Smooth muscle cell (in vitro differentiated cells): ENCODE measurements at regions not wholly inside any gene's neighbourhood (a gene's known extent, or its start where the extent isn't known, plus 50 kb on each side); places are given as distances from the start of the nearest gene placed in this dataset.

Source experiments
- DNase-seq: peaks from one replicate; lab custom pipeline; 2025; ENCODE audit not compliant: unreplicated experiment; lab: John Stamatoyannopoulos, UW
- H2AFZ ChIP-seq: fragments of 200-600 bp; sonication (generic); 2 replicates; pipeline ENCODE4 v1.6.0; 2016; ENCODE audit warnings: antibody characterized with exemption, low read depth, mild to moderate bottlenecking
- H3F3A ChIP-seq: fragments of 200-600 bp; sonication (generic); 2 replicates; pipeline ENCODE4 v1.6.0; 2017; ENCODE audit warnings: antibody characterized with exemption, low read depth
- H3K27ac ChIP-seq: fragments of 200-600 bp; sonication (generic); 2 replicates; pipeline ENCODE4 v1.5.1; 2016; ENCODE audit warnings: low read depth, mild to moderate bottlenecking
- H3K27me3 ChIP-seq: fragments of 200-600 bp; sonication (generic); 2 replicates; pipeline ENCODE4 v1.6.1; 2016; ENCODE audit warnings: low read depth, mild to moderate bottlenecking
- H3K36me3 ChIP-seq: fragments of 200-600 bp; sonication (generic); 2 replicates; pipeline ENCODE4 v1.5.1; 2016; ENCODE audit warnings: low read depth
- H3K4me1 ChIP-seq: fragments of 200-600 bp; sonication (generic); 2 replicates; pipeline ENCODE4 v1.5.1; 2016; ENCODE audit warnings: low read depth
- H3K4me2 ChIP-seq: fragments of 200-600 bp; sonication (generic); 2 replicates; pipeline ENCODE4 v1.6.0; 2016; ENCODE audit warnings: mild to moderate bottlenecking
- H3K4me3 ChIP-seq: fragments of 200-600 bp; sonication (generic); 2 replicates; pipeline ENCODE4 v1.5.1; 2016; ENCODE audit warnings: mild to moderate bottlenecking
- H3K79me2 ChIP-seq: fragments of 200-600 bp; sonication (generic); 2 replicates; pipeline ENCODE4 v1.6.0; 2016; ENCODE audit warnings: low read depth, mild to moderate bottlenecking
- H3K9ac ChIP-seq: fragments of 200-600 bp; sonication (generic); 2 replicates; pipeline ENCODE4 v1.6.0; 2016; ENCODE audit warnings: low read depth
- H3K9me3 ChIP-seq: fragments of 200-600 bp; sonication (generic); replicated peaks from 2 replicates; pipeline ENCODE4 v1.5.1; 2016; ENCODE audit warnings: low read depth
- H4K20me1 ChIP-seq: fragments of 200-600 bp; sonication (generic); 2 replicates; pipeline ENCODE4 v1.6.0; 2016; ENCODE audit warnings: low read depth
- CTCF ChIP-seq: fragments of 200-600 bp; sonication (generic); IDR thresholded peaks from 2 replicates; pipeline ENCODE4 v1.5.1; 2017; ENCODE audit warnings: borderline replicate concordance, mild to moderate bottlenecking, antibody characterized with exemption; ENCODE audit not compliant: insufficient read depth, poor library complexity, severe bottlenecking
- WGBS: methylation state at CpG from one replicate; pipeline ENCODE4 v1.1.7; 2016; ENCODE audit warnings: low lambda C conversion rate; 5-methylcytosine and 5-hydroxymethylcytosine counted together

GRCh38 chr7:95180-95862, 97.0 kb upstream of the FAM20C start:
- Histone ChIP-seq H3K27ac (no peak overlapping the region), H3K36me3 (no peaks in the 10 kb centered on the region), H3F3A (no peaks in the 10 kb centered on the region), H3K4me3 (no peak overlapping the region), H3K4me2 (no peak overlapping the region), H2AFZ (no peak overlapping the region), H4K20me1 (no peaks in the 10 kb centered on the region), H3K27me3 (no peaks in the 10 kb centered on the region), H3K9ac (no peak overlapping the region), H3K9me3 (no peaks in the 10 kb centered on the region), H3K4me1 (peaks cover 33% of the 10 kb centered on the region), H3K79me2 (no peaks in the 10 kb centered on the region)
- no peak for TF ChIP-seq CTCF
- 62% methylated on average over 8 of the region's 8 CpGs for WGBS
- no peak for DNase-seq

- H4K20me1 ChIP-seq, result no peaks in the 10 kb centered on the region
- TF ChIP-seq CTCF, result no peak
- H3K9ac ChIP-seq, result no peak overlapping the region
- no peaks in the 10 kb centered on the region for H3K9me3 ChIP-seq
- peak overlapping the region; percentile 11 for H3K4me2 ChIP-seq
- H3K36me3 ChIP-seq, result no peaks in the 10 kb centered on the region
- H3K27me3 ChIP-seq, result no peaks in the 10 kb centered on the region
- H3K79me2 ChIP-seq, result no peaks in the 10 kb centered on the region
- DNase-seq, result no peak
- peaks cover 4% of the 10 kb centered on the region for H3F3A ChIP-seq
- no peak overlapping the region for H2AFZ ChIP-seq
- H3K27ac ChIP-seq, result no peak overlapping the region
- WGBS, result 42% methylated on average over 8 of the region's 8 CpGs
- peaks cover 34% of the 10 kb centered on the region for H3K4me1 ChIP-seq
- H3K4me3 ChIP-seq, result no peak overlapping the region
Observed at GRCh38 chr7:95863-96260, 96.5 kb upstream of the FAM20C start.

GRCh38 chr7:96861-97260, 95.5 kb upstream of the FAM20C start:
- no peak overlapping the region for H3K4me2 ChIP-seq
- no peaks in the 10 kb centered on the region for H3K36me3 ChIP-seq
- H3F3A ChIP-seq, result peaks cover 12% of the 10 kb centered on the region
- no peaks in the 10 kb centered on the region for H3K9me3 ChIP-seq
- H2AFZ ChIP-seq, result no peak overlapping the region
- H3K4me3 ChIP-seq, result no peak overlapping the region
- H3K4me1 ChIP-seq, result peaks cover 26% of the 10 kb centered on the region
- H3K27me3 ChIP-seq, result no peaks in the 10 kb centered on the region
- H3K9ac ChIP-seq, result no peak overlapping the region
- no peak overlapping the region for H3K27ac ChIP-seq
- WGBS, result 62% methylated on average over 6 of the region's 6 CpGs
- DNase-seq, result no peak
- no peak for TF ChIP-seq CTCF
- H4K20me1 ChIP-seq, result no peaks in the 10 kb centered on the region
- H3K79me2 ChIP-seq, result no peaks in the 10 kb centered on the region

GRCh38 chr7:97310-97841, 95.0 kb upstream of the FAM20C start:
- no peak overlapping the region for H3K4me3 ChIP-seq

More at GRCh38 chr7:97310-97841, 95.0 kb upstream of the FAM20C start:
- WGBS, result 82% methylated on average over 3 of the region's 3 CpGs
- Histone ChIP-seq H3K4me2 (no peak overlapping the region), H3K27me3 (no peaks in the 10 kb centered on the region), H2AFZ (no peak overlapping the region), H3K9ac (no peak overlapping the region), H4K20me1 (no peaks in the 10 kb centered on the region), H3K79me2 (no peaks in the 10 kb centered on the region), H3K4me1 (peaks cover 24% of the 10 kb centered on the region), H3K36me3 (no peaks in the 10 kb centered on the region), H3K27ac (no peak overlapping the region), H3F3A (peaks cover 12% of the 10 kb centered on the region), H3K9me3 (no peaks in the 10 kb centered on the region)
- no peak for DNase-seq
- no peak for TF ChIP-seq CTCF
